ENCODE measurements at regions not wholly inside any gene's neighbourhood (a gene's known extent, or its start where the extent isn't known, plus 50 kb on each side); places are given as distances from the start of the nearest gene placed in this dataset.

GRCh38 chr7:136325578-136325977, 348.4 kb upstream of the MTPN start:
- H3K27ac ChIP-seq (ENCODE audit: low read length): no peak overlapping the region
- ATAC-seq: no peak
- no peaks in the 10 kb centered on the region for H3K9me3 ChIP-seq (ENCODE audit: low read length)
- H3K36me3 ChIP-seq (ENCODE audit: low read depth, low read length): no peaks in the 10 kb centered on the region
- no peaks in the 10 kb centered on the region for H4K20me1 ChIP-seq (ENCODE audit: low read length)
- H3F3A ChIP-seq (ENCODE audit: low read length, unreplicated experiment): no peaks in the 10 kb centered on the region
- no peaks in the 10 kb centered on the region for H3K4me1 ChIP-seq (ENCODE audit: insufficient read depth, low read length)
- TF ChIP-seq EZH2phosphoT487 (IDR thresholded peaks at IDR 0.05; ENCODE audit: borderline replicate concordance, low read length) (no peak), CTCF (conservative IDR thresholded peaks at IDR 0.05; ENCODE audit: low read depth, low read length) (no peak), EZH2 (IDR thresholded peaks at IDR 0.05; ENCODE audit: low read length, unreplicated experiment) (no peak)
- ChIA-PET CTCF (no interaction called here), POLR2A (ENCODE audit: unreplicated experiment) (no interaction called here)
- intact Hi-C loops (cut with micrococcal nuclease): no loop called here
- no peak overlapping the region for H3K4me2 ChIP-seq (ENCODE audit: low read length)
- no peak for DNase-seq
- no peaks in the 10 kb centered on the region for H3K79me2 ChIP-seq (ENCODE audit: low read length)
- H3K27me3 ChIP-seq (ENCODE audit: low read length): no peaks in the 10 kb centered on the region
- H3K4me3 ChIP-seq (ENCODE audit: low read length): no peak overlapping the region
- no peaks in the 10 kb centered on the region for H3K9me2 ChIP-seq (replicated peaks; ENCODE audit: low read length)
- H3K9ac ChIP-seq (ENCODE audit: low read length): no peak overlapping the region
- no peak overlapping the region for H2AFZ ChIP-seq (ENCODE audit: low read length)
- BruUV-seq (replicated peaks): no TSS peak

- DNase-seq (no peak), ATAC-seq (no peak)
- no TSS peak for BruUV-seq (replicated peaks)
- Histone ChIP-seq H3K4me1 (ENCODE audit: insufficient read depth, low read length) (no peaks in the 10 kb centered on the region), H3K4me3 (ENCODE audit: low read length) (no peak overlapping the region), H3K4me2 (ENCODE audit: low read length) (no peak overlapping the region), H2AFZ (ENCODE audit: low read length) (no peak overlapping the region), H3K9ac (ENCODE audit: low read length) (no peak overlapping the region), H4K20me1 (ENCODE audit: low read length) (no peaks in the 10 kb centered on the region), H3K27me3 (ENCODE audit: low read length) (no peaks in the 10 kb centered on the region), H3K36me3 (ENCODE audit: low read depth, low read length) (no peaks in the 10 kb centered on the region), H3K27ac (ENCODE audit: low read length) (no peak overlapping the region), H3K9me2 (replicated peaks; ENCODE audit: low read length) (no peaks in the 10 kb centered on the region), H3K9me3 (ENCODE audit: low read length) (no peaks in the 10 kb centered on the region), H3F3A (ENCODE audit: low read length, unreplicated experiment) (no peaks in the 10 kb centered on the region), H3K79me2 (ENCODE audit: low read length) (no peaks in the 10 kb centered on the region)
- CTCF ChIA-PET: no interaction called here
- POLR2A ChIA-PET (ENCODE audit: unreplicated experiment): no interaction called here
- intact Hi-C loops (cut with micrococcal nuclease): no loop called here
- no peak for TF ChIP-seq CTCF (conservative IDR thresholded peaks at IDR 0.05; ENCODE audit: low read depth, low read length)
Measured at GRCh38 chr7:136325027-136325426, 347.9 kb upstream of the MTPN start.

- Histone ChIP-seq H3K27ac (ENCODE audit: low read length) (no peak overlapping the region), H3K4me3 (ENCODE audit: low read length) (no peak overlapping the region), H3K4me1 (ENCODE audit: insufficient read depth, low read length) (no peaks in the 10 kb centered on the region), H3K9me2 (replicated peaks; ENCODE audit: low read length) (no peaks in the 10 kb centered on the region), H4K20me1 (ENCODE audit: low read length) (no peaks in the 10 kb centered on the region), H3K4me2 (ENCODE audit: low read length) (no peak overlapping the region), H3K9me3 (ENCODE audit: low read length) (no peaks in the 10 kb centered on the region), H3F3A (ENCODE audit: low read length, unreplicated experiment) (no peaks in the 10 kb centered on the region), H3K36me3 (ENCODE audit: low read depth, low read length) (no peaks in the 10 kb centered on the region), H3K27me3 (ENCODE audit: low read length) (no peaks in the 10 kb centered on the region), H3K79me2 (ENCODE audit: low read length) (no peaks in the 10 kb centered on the region), H3K9ac (ENCODE audit: low read length) (no peak overlapping the region), H2AFZ (ENCODE audit: low read length) (no peak overlapping the region)
- no TSS peak for BruUV-seq (replicated peaks)
- no peak for DNase-seq
- intact Hi-C loops (cut with micrococcal nuclease): no loop called here
- POLR2A ChIA-PET (ENCODE audit: unreplicated experiment): no interaction called here
- TF ChIP-seq EZH2phosphoT487 (IDR thresholded peaks at IDR 0.05; ENCODE audit: borderline replicate concordance, low read length) (no peak), CTCF (conservative IDR thresholded peaks at IDR 0.05; ENCODE audit: low read depth, low read length) (no peak), EZH2 (IDR thresholded peaks at IDR 0.05; ENCODE audit: low read length, unreplicated experiment) (no peak)
- CTCF ChIA-PET: no interaction called here
- no peak for ATAC-seq
Measured at GRCh38 chr7:136324073-136324704, 347.0 kb upstream of the MTPN start.
